DND-41 (cell line): ENCODE measurements at regions not wholly inside any gene's neighbourhood (a gene's known extent, or its start where the extent isn't known, plus 50 kb on each side); places are given as distances from the start of the nearest gene placed in this dataset.

ENCODE experiments used
- ATAC-seq: fragments of 200-7000 bp; cut with Tn5 transposase; 3 replicates; pipeline ENCODE4 v1.9.1; 2021; ENCODE audit warnings: low read depth; ENCODE audit not compliant: insufficient read depth
- DNase-seq: peaks from one replicate; pipeline ENCODE4 v3.0.0-alpha.2; 2020
- H2AFZ ChIP-seq: 2 replicates; pipeline ENCODE4 v1.6.0; 2012; ENCODE audit warnings: low read depth, low read length
- H3K27ac ChIP-seq: 2 replicates; pipeline ENCODE4 v1.5.1; 2012; ENCODE audit warnings: low read length, inconsistent platforms
- H3K27me3 ChIP-seq: fragments of 200-600 bp; sonication (generic); 2 replicates; pipeline ENCODE4 v1.6.0; 2012; ENCODE audit warnings: low read length, mild to moderate bottlenecking, inconsistent platforms; ENCODE audit not compliant: insufficient read depth, poor library complexity
- H3K36me3 ChIP-seq: 2 replicates; pipeline ENCODE4 v1.5.1; 2012; ENCODE audit warnings: low read length, inconsistent platforms; ENCODE audit not compliant: insufficient read depth
- H3K4me1 ChIP-seq: 2 replicates; pipeline ENCODE4 v1.5.1; 2012; ENCODE audit warnings: mild to moderate bottlenecking, low read length; ENCODE audit not compliant: insufficient read depth
- H3K4me2 ChIP-seq: 2 replicates; pipeline ENCODE4 v1.6.0; 2012; ENCODE audit warnings: mild to moderate bottlenecking, moderate library complexity, low read length, inconsistent platforms; ENCODE audit not compliant: insufficient read depth
- H3K4me3 ChIP-seq, 2 experiments: fragments of 200-600 bp in 1 of 2; shearing (Covaris generic) in 1 of 2; 2 replicates each; pipeline ENCODE4 v1.5.1; 2012 to 2016; ENCODE audit warnings: inconsistent platforms in 2 of 2, low read length in 2 of 2, mild to moderate bottlenecking in 2 of 2, low read depth in 1 of 2, moderate library complexity in 1 of 2
- H3K79me2 ChIP-seq: 2 replicates; pipeline ENCODE4 v1.6.0; 2012; ENCODE audit warnings: low read length, inconsistent platforms; ENCODE audit not compliant: insufficient read depth
- H3K9ac ChIP-seq: 2 replicates; pipeline ENCODE4 v1.6.0; 2012; ENCODE audit warnings: low read depth, mild to moderate bottlenecking, inconsistent platforms, low read length, moderate library complexity
- H3K9me3 ChIP-seq: 2 replicates; pipeline ENCODE4 v1.5.1; 2012; ENCODE audit warnings: low read length, moderate library complexity, mild to moderate bottlenecking, inconsistent platforms; ENCODE audit not compliant: insufficient read depth, severe bottlenecking
- H4K20me1 ChIP-seq: 2 replicates; pipeline ENCODE4 v1.6.0; 2012; ENCODE audit warnings: low read length; ENCODE audit not compliant: insufficient read depth
- EZH2 ChIP-seq: IDR thresholded peaks from 3 replicates; pipeline ENCODE4 v1.6.1; 2012; ENCODE audit warnings: borderline replicate concordance, low read depth, mild to moderate bottlenecking, moderate library complexity, low read length, inconsistent platforms; ENCODE audit not compliant: severe bottlenecking
- TF ChIP-seq, protein P1 (sequence below): IDR thresholded peaks from 2 replicates; pipeline ENCODE4 v1.5.1; 2012; ENCODE audit warnings: borderline replicate concordance, low read length, moderate library complexity, mild to moderate bottlenecking; ENCODE audit not compliant: poor library complexity, severe bottlenecking; ENCODE audit errors: extremely low read depth

DNA sequence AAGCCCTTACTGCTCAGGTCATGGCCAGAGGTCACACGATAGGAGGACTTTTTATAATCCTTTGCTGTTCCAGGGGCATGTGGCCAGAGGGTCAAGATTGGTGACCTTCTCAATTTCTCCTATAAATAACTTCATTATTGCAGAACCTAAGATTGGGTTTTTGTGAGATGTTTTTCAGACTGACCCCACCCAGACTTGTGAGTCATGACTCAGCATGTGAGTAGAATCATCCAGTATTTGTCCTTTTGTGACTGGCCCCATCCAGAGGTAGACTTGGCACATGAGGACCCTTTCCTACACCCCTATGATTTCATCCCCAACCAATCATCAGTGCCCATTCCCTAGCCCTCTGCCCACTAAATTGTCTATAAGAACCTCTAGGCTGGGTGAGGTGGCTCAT is 84.5 kb upstream of the ABCC4 start:
- Histone ChIP-seq H3K4me3 (no peak overlapping the region), H3K27me3 (no peaks in the 10 kb centered on the region), H4K20me1 (no peaks in the 10 kb centered on the region), H3K4me1 (no peaks in the 10 kb centered on the region), H2AFZ (no peak overlapping the region), H3K36me3 (no peaks in the 10 kb centered on the region), H3K27ac (no peak overlapping the region), H3K9me3 (no peaks in the 10 kb centered on the region), H3K4me2 (no peak overlapping the region), H3K79me2 (no peaks in the 10 kb centered on the region), H3K9ac (no peak overlapping the region)
- TF ChIP-seq EZH2 = no peak
- TF ChIP-seq, protein P1, sequence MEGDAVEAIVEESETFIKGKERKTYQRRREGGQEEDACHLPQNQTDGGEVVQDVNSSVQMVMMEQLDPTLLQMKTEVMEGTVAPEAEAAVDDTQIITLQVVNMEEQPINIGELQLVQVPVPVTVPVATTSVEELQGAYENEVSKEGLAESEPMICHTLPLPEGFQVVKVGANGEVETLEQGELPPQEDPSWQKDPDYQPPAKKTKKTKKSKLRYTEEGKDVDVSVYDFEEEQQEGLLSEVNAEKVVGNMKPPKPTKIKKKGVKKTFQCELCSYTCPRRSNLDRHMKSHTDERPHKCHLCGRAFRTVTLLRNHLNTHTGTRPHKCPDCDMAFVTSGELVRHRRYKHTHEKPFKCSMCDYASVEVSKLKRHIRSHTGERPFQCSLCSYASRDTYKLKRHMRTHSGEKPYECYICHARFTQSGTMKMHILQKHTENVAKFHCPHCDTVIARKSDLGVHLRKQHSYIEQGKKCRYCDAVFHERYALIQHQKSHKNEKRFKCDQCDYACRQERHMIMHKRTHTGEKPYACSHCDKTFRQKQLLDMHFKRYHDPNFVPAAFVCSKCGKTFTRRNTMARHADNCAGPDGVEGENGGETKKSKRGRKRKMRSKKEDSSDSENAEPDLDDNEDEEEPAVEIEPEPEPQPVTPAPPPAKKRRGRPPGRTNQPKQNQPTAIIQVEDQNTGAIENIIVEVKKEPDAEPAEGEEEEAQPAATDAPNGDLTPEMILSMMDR = no peak
- no peak for DNase-seq
- no peak for ATAC-seq

- Histone ChIP-seq H3K9me3 (no peaks in the 10 kb centered on the region), H4K20me1 (no peaks in the 10 kb centered on the region), H3K9ac (no peak overlapping the region), H3K36me3 (no peaks in the 10 kb centered on the region), H3K79me2 (no peaks in the 10 kb centered on the region), H3K27me3 (no peaks in the 10 kb centered on the region), H2AFZ (no peak overlapping the region), H3K4me1 (no peaks in the 10 kb centered on the region), H3K27ac (no peak overlapping the region), H3K4me3 (no peak overlapping the region), H3K4me2 (no peak overlapping the region)
- TF ChIP-seq, protein P1 = no peak
- TF ChIP-seq EZH2 = no peak
- no peak for ATAC-seq
- no peak for DNase-seq
Observed at GRCh38 chr13:95386370-95386769, 85.1 kb upstream of the ABCC4 start.

GRCh38 chr13:95387733-95388207 is 86.5 kb upstream of the ABCC4 start:
- TF ChIP-seq EZH2 = no peak
- TF ChIP-seq, protein P1 = no peak
- Histone ChIP-seq H3K36me3 (no peaks in the 10 kb centered on the region), H3K9me3 (no peaks in the 10 kb centered on the region), H3K4me2 (no peak overlapping the region), H3K79me2 (no peaks in the 10 kb centered on the region), H3K27ac (no peak overlapping the region), H2AFZ (no peak overlapping the region), H3K9ac (no peak overlapping the region), H3K27me3 (no peaks in the 10 kb centered on the region), H3K4me1 (no peaks in the 10 kb centered on the region), H3K4me3 (no peak overlapping the region), H4K20me1 (no peaks in the 10 kb centered on the region)
- ATAC-seq = no peak
- no peak for DNase-seq

DNA sequence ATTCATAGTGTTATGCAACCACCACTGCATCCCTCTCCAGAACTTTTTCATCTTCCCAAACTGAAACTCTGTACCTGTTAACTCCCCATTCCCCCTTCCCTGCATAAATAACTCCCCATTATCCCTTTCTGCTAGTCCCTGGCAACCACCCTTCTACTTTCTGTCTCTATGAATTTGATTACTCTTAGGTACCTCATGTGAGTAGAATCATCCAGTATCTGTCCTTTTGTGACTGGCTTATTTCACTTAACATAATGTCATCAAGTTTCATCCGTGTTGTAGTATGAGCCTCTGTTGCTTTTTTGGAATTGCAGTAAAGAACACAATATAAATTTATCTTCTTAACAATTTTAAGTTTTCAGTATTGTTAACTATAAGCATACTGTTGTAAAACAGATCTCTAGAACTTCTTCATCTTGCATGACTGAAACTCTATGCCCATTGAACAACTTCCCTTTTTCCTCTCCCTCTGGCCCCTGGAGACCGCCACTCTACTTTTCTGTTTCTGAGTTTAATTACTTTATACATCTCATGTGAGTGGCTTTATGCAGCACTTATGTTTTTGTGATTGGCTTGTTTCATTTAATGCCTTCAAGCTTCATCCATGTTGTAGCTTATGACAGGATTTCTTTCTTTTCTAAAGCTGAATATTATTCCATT is 87.3 kb upstream of the ABCC4 start:
- no peak overlapping the region for H2AFZ ChIP-seq
- ATAC-seq (no peak), DNase-seq (no peak)
- H3K27ac ChIP-seq = no peak overlapping the region
- H3K4me3 ChIP-seq = no peak overlapping the region
- no peak for TF ChIP-seq EZH2
- TF ChIP-seq, protein P1 = no peak
- H3K4me2 ChIP-seq = no peak overlapping the region
- H3K4me1 ChIP-seq = no peaks in the 10 kb centered on the region
- no peaks in the 10 kb centered on the region for H3K9me3 ChIP-seq
- no peaks in the 10 kb centered on the region for H3K79me2 ChIP-seq
- H3K36me3 ChIP-seq = no peaks in the 10 kb centered on the region
- H3K9ac ChIP-seq = no peak overlapping the region
- H3K27me3 ChIP-seq = no peaks in the 10 kb centered on the region
- no peaks in the 10 kb centered on the region for H4K20me1 ChIP-seq
